Activated CD8-positive, alpha-beta T cell treated with anti-CD3 and anti-CD28 coated beads, Interleukin-2, amount 10 ng/mL, durations not matched to agents 7 days and 5 days (primary cell): ENCODE measurements at regions not wholly inside any gene's neighbourhood (a gene's known extent, or its start where the extent isn't known, plus 50 kb on each side); places are given as distances from the start of the nearest gene placed in this dataset.

Experiments used
- ATAC-seq: fragments of 150-1000 bp; cut with Tn5 transposase; one replicate; pipeline ENCODE4 v1.10.0; 2021; ENCODE audit warnings: moderate library complexity
- CTCF ChIA-PET: fragments of 350-600 bp; sonication (Branson Sonifier 250); formaldehyde crosslinking; loops from one replicate; lab custom pipeline; 2021; ENCODE audit warnings: antibody characterized with exemption; lab: Charles Lee
- POLR2A ChIA-PET: fragments of 350-600 bp; sonication (Branson Sonifier 250); formaldehyde crosslinking; loops from one replicate; lab custom pipeline; 2021; ENCODE audit warnings: antibody characterized with exemption; lab: Charles Lee
- DNase-seq: peaks from one replicate; pipeline ENCODE4 v3.0.0-alpha.2; 2020
- H3K27ac Mint-ChIP-seq: one replicate; pipeline ENCODE4 v1.8.0; 2021; ENCODE audit warnings: mild to moderate bottlenecking, mixed read lengths
- H3K27me3 Mint-ChIP-seq: one replicate; pipeline ENCODE4 v1.8.0; 2021; ENCODE audit warnings: low read depth, mixed read lengths
- H3K36me3 Mint-ChIP-seq: one replicate; pipeline ENCODE4 v1.8.0; 2021; ENCODE audit warnings: low read depth, mixed read lengths
- H3K4me1 Mint-ChIP-seq: one replicate; pipeline ENCODE4 v1.8.0; 2021; ENCODE audit warnings: low read depth, mixed read lengths
- H3K4me3 Mint-ChIP-seq: one replicate; pipeline ENCODE4 v1.8.0; 2021; ENCODE audit warnings: mild to moderate bottlenecking, mixed read lengths
- H3K9me3 Mint-ChIP-seq: one replicate; pipeline ENCODE4 v1.8.0; 2022; ENCODE audit warnings: mixed read lengths; ENCODE audit not compliant: insufficient read depth

DNA sequence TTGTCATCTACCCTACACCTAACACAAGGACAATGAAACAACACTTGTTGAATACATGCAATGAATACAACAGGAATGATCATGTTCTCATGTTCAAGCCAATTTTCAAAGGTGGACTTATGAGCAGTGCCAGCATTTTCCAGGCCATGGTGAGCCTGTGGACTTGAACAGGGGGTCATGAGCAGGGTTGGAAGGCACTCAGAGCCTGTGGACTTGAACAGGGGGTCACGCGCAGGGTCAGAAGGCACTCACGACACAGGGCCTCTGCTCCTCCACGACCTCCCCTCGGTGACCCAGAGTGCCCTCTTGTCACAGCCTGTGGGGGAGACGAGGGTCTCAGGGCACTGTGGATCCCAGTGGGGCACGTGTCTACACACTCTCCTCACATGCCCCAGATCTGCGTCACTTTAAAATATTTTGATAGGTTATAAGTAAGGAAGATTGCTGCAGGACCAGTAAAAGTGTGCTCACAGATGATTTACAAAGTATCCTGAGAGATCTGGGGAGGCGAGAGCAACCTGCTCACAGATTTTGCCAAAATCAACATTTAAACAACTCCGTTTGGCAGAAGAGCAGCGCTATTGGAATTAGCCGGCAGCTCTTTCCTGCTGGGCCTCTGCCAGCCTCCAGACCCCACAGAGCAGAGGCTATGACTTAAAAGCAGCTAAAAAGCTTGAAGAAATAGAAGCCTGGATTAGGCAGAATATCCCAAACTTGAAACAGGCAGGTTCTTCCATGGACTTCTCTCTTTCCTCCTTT is 121.9 kb downstream of the TMEM18 start:
- H3K27me3 Mint-ChIP-seq, result peaks cover 2% of the 10 kb centered on the region
- POLR2A ChIA-PET, result no interaction called here
- H3K36me3 Mint-ChIP-seq, result no peaks in the 10 kb centered on the region
- DNase-seq, result no peak
- H3K4me3 Mint-ChIP-seq, result no peak overlapping the region
- no peaks in the 10 kb centered on the region for H3K4me1 Mint-ChIP-seq
- no peak overlapping the region for H3K27ac Mint-ChIP-seq
- CTCF ChIA-PET, result no interaction called here
- H3K9me3 Mint-ChIP-seq, result no peaks in the 10 kb centered on the region
- no peak for ATAC-seq

GRCh38 chr2:554444-554843 is 122.8 kb downstream of the TMEM18 start:
- H3K9me3 Mint-ChIP-seq, result no peaks in the 10 kb centered on the region
- H3K4me1 Mint-ChIP-seq, result no peaks in the 10 kb centered on the region
- POLR2A ChIA-PET, result no interaction called here
- H3K4me3 Mint-ChIP-seq, result no peak overlapping the region
- DNase-seq, result no peak
- no peak overlapping the region for H3K27ac Mint-ChIP-seq
- H3K27me3 Mint-ChIP-seq, result peaks cover 2% of the 10 kb centered on the region
- no peaks in the 10 kb centered on the region for H3K36me3 Mint-ChIP-seq
- ATAC-seq, result no peak
- CTCF ChIA-PET, result no interaction called here

DNA sequence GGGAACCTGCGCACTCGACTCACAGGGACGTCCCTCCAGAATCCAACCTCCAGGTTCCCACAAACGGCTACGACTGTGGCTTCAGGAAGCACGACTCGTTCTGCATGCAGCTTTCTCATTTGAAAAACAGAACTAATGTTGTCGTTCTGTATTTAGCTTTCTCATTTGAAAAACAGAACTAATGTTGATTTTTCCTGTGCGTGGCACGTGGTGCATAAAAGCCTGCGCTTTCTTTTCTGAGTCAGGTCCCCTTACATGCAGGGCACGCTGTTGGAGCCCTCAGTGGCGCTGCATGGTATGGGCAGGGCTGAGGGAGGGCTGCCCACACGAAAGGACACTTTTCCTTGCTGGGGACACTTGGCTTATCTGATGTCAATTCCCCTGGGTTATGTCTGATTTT is 124.3 kb downstream of the TMEM18 start:
- Mint-ChIP-seq H3K4me3 (no peak overlapping the region), H3K36me3 (no peaks in the 10 kb centered on the region), H3K4me1 (no peaks in the 10 kb centered on the region), H3K27ac (no peak overlapping the region), H3K27me3 (peaks cover 2% of the 10 kb centered on the region), H3K9me3 (no peaks in the 10 kb centered on the region)
- ATAC-seq (no peak), DNase-seq (no peak)
- ChIA-PET CTCF (no interaction called here), POLR2A (no interaction called here)

GRCh38 chr2:551621-552020 is 125.6 kb downstream of the TMEM18 start:
- H3K4me3 Mint-ChIP-seq, result no peak overlapping the region
- POLR2A ChIA-PET, result no interaction called here
- CTCF ChIA-PET, result no interaction called here
- no peak for ATAC-seq
- H3K27me3 Mint-ChIP-seq, result peaks cover 2% of the 10 kb centered on the region
- no peaks in the 10 kb centered on the region for H3K9me3 Mint-ChIP-seq
- no peak for DNase-seq
- no peak overlapping the region for H3K27ac Mint-ChIP-seq
- no peaks in the 10 kb centered on the region for H3K4me1 Mint-ChIP-seq
- H3K36me3 Mint-ChIP-seq, result no peaks in the 10 kb centered on the region

DNA sequence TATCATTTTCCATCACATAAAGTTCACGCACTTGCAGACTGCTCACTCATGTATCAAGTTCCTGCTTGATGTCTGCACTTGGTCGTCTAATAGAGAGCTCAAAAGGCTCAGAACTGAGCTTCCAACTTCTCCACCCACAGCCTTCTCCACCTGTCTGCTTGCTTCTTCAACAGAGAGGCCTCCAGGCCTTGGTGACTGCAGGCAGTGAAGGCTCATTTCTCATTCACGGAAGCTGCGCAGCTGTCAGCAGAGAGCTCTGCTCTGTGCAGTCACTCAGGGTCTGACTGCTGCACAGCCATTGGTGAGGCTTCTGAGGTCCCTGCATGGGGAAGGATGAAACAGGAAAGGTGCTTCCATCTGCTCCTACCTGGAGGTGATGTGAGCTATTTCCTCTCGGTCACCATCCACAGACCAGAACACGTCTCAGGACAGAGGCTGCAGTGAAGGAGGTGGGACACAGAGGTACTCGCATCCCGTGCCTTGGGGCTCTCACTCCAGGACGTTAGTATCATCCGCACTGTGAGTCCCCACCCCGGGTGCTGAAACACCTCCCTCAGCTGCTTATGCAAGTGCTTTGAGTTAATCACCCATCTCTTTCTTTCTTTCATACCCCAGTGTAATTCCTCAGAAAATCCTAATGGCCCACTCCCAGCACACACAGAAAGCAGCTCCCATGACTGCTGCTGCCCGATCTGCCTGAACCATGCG is 126.2 kb downstream of the TMEM18 start:
- Mint-ChIP-seq H3K4me3 (no peak overlapping the region), H3K27me3 (peaks cover 2% of the 10 kb centered on the region), H3K4me1 (no peaks in the 10 kb centered on the region), H3K36me3 (no peaks in the 10 kb centered on the region), H3K9me3 (no peaks in the 10 kb centered on the region), H3K27ac (no peak overlapping the region)
- no peak for DNase-seq
- no peak for ATAC-seq
- POLR2A ChIA-PET, result no interaction called here
- CTCF ChIA-PET, result no interaction called here

- H3K4me3 Mint-ChIP-seq, result no peak overlapping the region
- ChIA-PET POLR2A (no interaction called here), CTCF (no interaction called here)
- H3K27me3 Mint-ChIP-seq, result peaks cover 8% of the 10 kb centered on the region
- H3K9me3 Mint-ChIP-seq, result no peaks in the 10 kb centered on the region
- ATAC-seq (no peak), DNase-seq (no peak)
- no peaks in the 10 kb centered on the region for H3K36me3 Mint-ChIP-seq
- no peak overlapping the region for H3K27ac Mint-ChIP-seq
- H3K4me1 Mint-ChIP-seq, result no peaks in the 10 kb centered on the region
Observed at GRCh38 chr2:545711-546650, 131.2 kb downstream of the TMEM18 start.

DNA sequence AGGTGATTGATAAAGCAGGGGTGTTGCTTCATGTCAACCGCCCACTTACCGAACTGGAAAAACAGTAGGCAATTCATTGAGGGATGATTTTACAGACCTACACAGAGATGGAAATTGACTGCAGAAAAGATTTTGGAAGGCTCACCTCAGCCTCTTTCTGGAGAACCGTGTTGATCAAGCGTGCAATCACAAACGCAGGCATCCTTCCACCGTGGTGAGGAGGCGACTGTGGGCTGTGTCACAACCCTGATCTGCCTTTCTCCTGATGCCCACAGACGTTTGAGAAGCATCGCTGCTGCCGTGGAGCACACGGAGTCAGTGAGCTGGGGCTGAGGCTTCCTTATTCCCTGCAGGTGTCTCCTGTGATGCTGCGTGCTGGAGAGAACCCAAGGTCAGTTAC is 132.0 kb downstream of the TMEM18 start:
- peaks cover 10% of the 10 kb centered on the region for H3K27me3 Mint-ChIP-seq
- no peak overlapping the region for H3K4me3 Mint-ChIP-seq
- no peaks in the 10 kb centered on the region for H3K4me1 Mint-ChIP-seq
- H3K27ac Mint-ChIP-seq, result no peak overlapping the region
- no peak for ATAC-seq
- H3K9me3 Mint-ChIP-seq, result no peaks in the 10 kb centered on the region
- POLR2A ChIA-PET, result no interaction called here
- CTCF ChIA-PET, result no interaction called here
- no peak for DNase-seq
- H3K36me3 Mint-ChIP-seq, result no peaks in the 10 kb centered on the region

GRCh38 chr2:538646-539045 is 138.6 kb downstream of the TMEM18 start:
- ATAC-seq, result no peak
- DNase-seq, result no peak
- CTCF ChIA-PET, result no interaction called here

GRCh38 chr2:535222-535621 is 142.0 kb downstream of the TMEM18 start:
- ATAC-seq (no peak), DNase-seq (no peak)
- H3K27ac Mint-ChIP-seq, result no peak overlapping the region
- H3K4me1 Mint-ChIP-seq, result no peaks in the 10 kb centered on the region
- no peak overlapping the region for H3K4me3 Mint-ChIP-seq
- CTCF ChIA-PET, result no interaction called here
- H3K36me3 Mint-ChIP-seq, result no peaks in the 10 kb centered on the region
- H3K27me3 Mint-ChIP-seq, result peaks cover 35% of the 10 kb centered on the region
- H3K9me3 Mint-ChIP-seq, result no peaks in the 10 kb centered on the region
- POLR2A ChIA-PET, result no interaction called here

More at GRCh38 chr2:538646-539045, 138.6 kb downstream of the TMEM18 start:
- Mint-ChIP-seq H3K27ac (no peak overlapping the region), H3K9me3 (no peaks in the 10 kb centered on the region), H3K4me1 (no peaks in the 10 kb centered on the region), H3K36me3 (no peaks in the 10 kb centered on the region), H3K27me3 (peaks cover 32% of the 10 kb centered on the region), H3K4me3 (no peak overlapping the region)
- POLR2A ChIA-PET, result no interaction called here

DNA sequence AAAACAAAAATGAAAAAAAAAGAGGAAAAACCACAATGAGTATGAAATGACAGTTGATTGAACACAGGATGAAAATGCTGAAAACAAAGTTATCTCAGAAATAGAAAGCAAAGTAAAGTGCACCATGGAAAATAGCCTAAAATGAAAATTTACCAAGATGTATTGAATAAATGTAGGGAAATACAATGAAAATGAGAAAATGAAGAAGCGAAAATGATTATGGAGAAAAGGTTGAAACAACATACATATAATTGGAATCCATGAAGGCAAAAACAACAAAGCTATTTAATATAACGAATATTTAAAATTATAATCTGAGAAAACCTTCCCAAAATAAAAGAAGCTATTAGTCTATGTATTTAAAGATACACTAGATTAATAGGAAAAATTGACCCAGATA is 147.4 kb downstream of the TMEM18 start:
- no peaks in the 10 kb centered on the region for H3K36me3 Mint-ChIP-seq
- ATAC-seq, result no peak
- CTCF ChIA-PET, result interaction anchor here (1.4 to 2.0 kb wide), 4 partner anchors 106 to 133 kb away, joined by 3 to 12 read pairs (median 6); no protein-coding TSS in a partner anchor
- peaks cover 17% of the 10 kb centered on the region for H3K27me3 Mint-ChIP-seq
- no peaks in the 10 kb centered on the region for H3K9me3 Mint-ChIP-seq
- no peak for DNase-seq
- no peak overlapping the region for H3K27ac Mint-ChIP-seq
- POLR2A ChIA-PET, result no interaction called here
- no peaks in the 10 kb centered on the region for H3K4me1 Mint-ChIP-seq
- no peak overlapping the region for H3K4me3 Mint-ChIP-seq

DNA sequence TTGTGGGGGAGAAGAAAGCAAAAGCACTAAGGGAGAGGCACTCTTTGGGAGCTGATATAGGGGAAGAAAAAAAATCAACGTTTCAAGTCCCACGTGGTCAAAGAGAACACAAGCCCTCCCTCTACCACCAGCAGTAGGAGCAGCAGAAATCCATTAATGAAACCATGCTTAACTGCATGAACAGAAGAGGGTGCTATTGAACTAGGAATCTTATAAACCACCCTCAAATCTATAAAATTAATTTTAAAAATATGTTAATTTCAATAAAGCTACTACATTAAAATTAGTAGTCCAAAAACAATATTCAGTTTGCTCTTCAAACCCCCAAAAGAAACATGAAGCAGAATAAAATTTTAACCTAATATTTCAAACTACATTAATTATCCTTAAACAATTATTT is 147.8 kb downstream of the TMEM18 start:
- no peaks in the 10 kb centered on the region for H3K36me3 Mint-ChIP-seq
- CTCF ChIA-PET, result interaction anchor here (0.6 to 2.0 kb wide), 5 partner anchors 107 to 186 kb away, joined by 3 to 12 read pairs (median 5); no protein-coding TSS in a partner anchor
- H3K4me3 Mint-ChIP-seq, result no peak overlapping the region
- ATAC-seq (no peak), DNase-seq (no peak)
- peaks cover 15% of the 10 kb centered on the region for H3K27me3 Mint-ChIP-seq
- POLR2A ChIA-PET, result no interaction called here
- H3K4me1 Mint-ChIP-seq, result no peaks in the 10 kb centered on the region
- no peaks in the 10 kb centered on the region for H3K9me3 Mint-ChIP-seq
- H3K27ac Mint-ChIP-seq, result no peak overlapping the region

- Mint-ChIP-seq H3K9me3 (no peaks in the 10 kb centered on the region), H3K27ac (no peak overlapping the region), H3K36me3 (no peaks in the 10 kb centered on the region), H3K4me1 (no peaks in the 10 kb centered on the region), H3K4me3 (no peak overlapping the region), H3K27me3 (peaks cover 9% of the 10 kb centered on the region)
- CTCF ChIA-PET, result no interaction called here
- no peak for DNase-seq
- POLR2A ChIA-PET, result no interaction called here
- ATAC-seq, result no peak
Observed at GRCh38 chr2:527581-527980, 149.6 kb downstream of the TMEM18 start.
